UCSD-AML1 (cell line): ENCODE measurements at regions not wholly inside any gene's neighbourhood (a gene's known extent, or its start where the extent isn't known, plus 50 kb on each side); places are given as distances from the start of the nearest gene placed in this dataset.
"Not testable (repeated sequence)": the region's sequence is repeated elsewhere in the genome, so short reads cannot be mapped to it uniquely, and the experiment has no call there.

ENCODE experiments used
- DNase-seq: peaks from one replicate; lab custom pipeline; 2025; ENCODE audit not compliant: unreplicated experiment; lab: John Stamatoyannopoulos, UW

GRCh38 chr9:120338340-120338739 lies 241.6 kb downstream of the CDK5RAP2 start:
- no peak for DNase-seq

- DNase-seq, result no peak
Measured at GRCh38 chr9:120337131-120337530, 242.8 kb downstream of the CDK5RAP2 start.

- DNase-seq, result no peak
Measured at GRCh38 chr9:120336753-120337090, 243.2 kb downstream of the CDK5RAP2 start.

- no peak for DNase-seq
Measured at GRCh38 chr9:120336021-120336752, 243.8 kb downstream of the CDK5RAP2 start.

- DNase-seq, result no peak
Measured at GRCh38 chr9:120331913-120332312, 248.1 kb downstream of the CDK5RAP2 start.

- no peak for DNase-seq
Measured at GRCh38 chr9:120330031-120330430, 249.9 kb downstream of the CDK5RAP2 start.

- DNase-seq, result no peak
Measured at GRCh38 chr9:120327322-120327721, 252.6 kb downstream of the CDK5RAP2 start.

- no peak for DNase-seq
Measured at GRCh38 chr9:120326049-120326693, 253.8 kb downstream of the CDK5RAP2 start.

- peak; percentile 19 for DNase-seq
Measured at GRCh38 chr9:120324996-120325642, 254.8 kb downstream of the CDK5RAP2 start.

GRCh38 chr9:120324461-120324860 lies 255.5 kb downstream of the CDK5RAP2 start:
- DNase-seq, result no peak

- DNase-seq, result no peak
Measured at GRCh38 chr9:120323125-120323524, 256.8 kb downstream of the CDK5RAP2 start.

GRCh38 chr9:120319452-120319851 lies 260.5 kb downstream of the CDK5RAP2 start:
- DNase-seq, result no peak

GRCh38 chr9:120315154-120315553 lies 264.8 kb downstream of the CDK5RAP2 start:
- no peak for DNase-seq

GRCh38 chr9:120312031-120312430 lies 267.9 kb downstream of the CDK5RAP2 start:
- DNase-seq, result no peak

- DNase-seq, result no peak
Measured at GRCh38 chr9:120310035-120310434, 269.9 kb downstream of the CDK5RAP2 start.

- no peak for DNase-seq
Measured at GRCh38 chr9:120308495-120308894, 271.5 kb downstream of the CDK5RAP2 start.

- no peak for DNase-seq
Measured at GRCh38 chr9:120307599-120307998, 272.4 kb downstream of the CDK5RAP2 start.

- no peak for DNase-seq
Measured at GRCh38 chr9:120306561-120306960, 273.4 kb downstream of the CDK5RAP2 start.

GRCh38 chr9:120306088-120306487 lies 273.9 kb downstream of the CDK5RAP2 start:
- no peak for DNase-seq

GRCh38 chr9:120304896-120305295 lies 275.1 kb downstream of the CDK5RAP2 start:
- DNase-seq, result not testable (repeated sequence)

- no peak for DNase-seq
Measured at GRCh38 chr9:120303519-120303918, 276.4 kb downstream of the CDK5RAP2 start.

- no peak for DNase-seq
Measured at GRCh38 chr9:120299785-120300184, 280.2 kb downstream of the CDK5RAP2 start.
